Ishikawa (cell line): ENCODE measurements at regions not wholly inside any gene's neighbourhood (a gene's known extent, or its start where the extent isn't known, plus 50 kb on each side); places are given as distances from the start of the nearest gene placed in this dataset.

Source experiments
- CEBPB ChIP-seq: IDR thresholded peaks from 2 replicates; pipeline ENCODE4 v1.6.1; 2012
- CREB1 ChIP-seq: IDR thresholded peaks from 2 replicates; pipeline ENCODE4 v1.6.1; 2012; ENCODE audit warnings: low read depth
- EGR1 ChIP-seq: IDR thresholded peaks from 2 replicates; pipeline ENCODE4 v1.6.1; 2012
- EP300 ChIP-seq: IDR thresholded peaks from 2 replicates; pipeline ENCODE4 v1.6.1; 2012; ENCODE audit warnings: borderline replicate concordance
- FOXM1 ChIP-seq: IDR thresholded peaks from 2 replicates; pipeline ENCODE4 v1.6.1; 2012; ENCODE audit warnings: low read depth, borderline replicate concordance
- NFIC ChIP-seq: IDR thresholded peaks from 2 replicates; pipeline ENCODE4 v1.6.1; 2012
- RAD21 ChIP-seq: IDR thresholded peaks from 2 replicates; pipeline ENCODE4 v1.6.1; 2012; ENCODE audit warnings: low read depth
- REST ChIP-seq: IDR thresholded peaks from 2 replicates; pipeline ENCODE4 v1.6.1; 2012; ENCODE audit warnings: low read depth, mild to moderate bottlenecking
- TAF1 ChIP-seq: IDR thresholded peaks from 2 replicates; pipeline ENCODE4 v1.6.1; 2012; ENCODE audit warnings: low read depth, mild to moderate bottlenecking
- TCF12 ChIP-seq: IDR thresholded peaks from 2 replicates; pipeline ENCODE4 v1.6.1; 2012; ENCODE audit warnings: low read depth
- TEAD4 ChIP-seq: IDR thresholded peaks from 2 replicates; pipeline ENCODE4 v1.6.1; 2012
- YY1 ChIP-seq: IDR thresholded peaks from 2 replicates; pipeline ENCODE4 v1.6.1; 2012; ENCODE audit warnings: low read depth
- ZBTB7A ChIP-seq: IDR thresholded peaks from 2 replicates; pipeline ENCODE4 v1.6.1; 2012; ENCODE audit warnings: low read depth
- TF ChIP-seq, protein P1 (sequence below): IDR thresholded peaks from 2 replicates; pipeline ENCODE4 v1.6.1; 2012
- TF ChIP-seq, protein P2 (sequence below): IDR thresholded peaks from 2 replicates; pipeline ENCODE4 v1.6.1; 2012

GRCh38 chr18:73366713-73367112, 498.9 kb upstream of the NETO1 start:
- TF ChIP-seq CEBPB (no peak), NFIC (no peak), TAF1 (no peak), ZBTB7A (no peak), YY1 (no peak), CREB1 (no peak), EP300 (no peak), FOXM1 (no peak), EGR1 (no peak), REST (no peak), TCF12 (no peak), TEAD4 (no peak), RAD21 (no peak)
- TF ChIP-seq, protein P1, sequence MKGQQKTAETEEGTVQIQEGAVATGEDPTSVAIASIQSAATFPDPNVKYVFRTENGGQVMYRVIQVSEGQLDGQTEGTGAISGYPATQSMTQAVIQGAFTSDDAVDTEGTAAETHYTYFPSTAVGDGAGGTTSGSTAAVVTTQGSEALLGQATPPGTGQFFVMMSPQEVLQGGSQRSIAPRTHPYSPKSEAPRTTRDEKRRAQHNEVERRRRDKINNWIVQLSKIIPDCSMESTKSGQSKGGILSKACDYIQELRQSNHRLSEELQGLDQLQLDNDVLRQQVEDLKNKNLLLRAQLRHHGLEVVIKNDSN, result no peak
- TF ChIP-seq, protein P2, sequence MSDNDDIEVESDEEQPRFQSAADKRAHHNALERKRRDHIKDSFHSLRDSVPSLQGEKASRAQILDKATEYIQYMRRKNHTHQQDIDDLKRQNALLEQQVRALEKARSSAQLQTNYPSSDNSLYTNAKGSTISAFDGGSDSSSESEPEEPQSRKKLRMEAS, result no peak

- TF ChIP-seq TEAD4 (no peak), EGR1 (no peak), TCF12 (no peak), YY1 (no peak), CREB1 (no peak)
- TF ChIP-seq, protein P2, result no peak
- TF ChIP-seq, protein P1, result no peak
Observed at GRCh38 chr18:73365018-73365417, 497.2 kb upstream of the NETO1 start.

DNA sequence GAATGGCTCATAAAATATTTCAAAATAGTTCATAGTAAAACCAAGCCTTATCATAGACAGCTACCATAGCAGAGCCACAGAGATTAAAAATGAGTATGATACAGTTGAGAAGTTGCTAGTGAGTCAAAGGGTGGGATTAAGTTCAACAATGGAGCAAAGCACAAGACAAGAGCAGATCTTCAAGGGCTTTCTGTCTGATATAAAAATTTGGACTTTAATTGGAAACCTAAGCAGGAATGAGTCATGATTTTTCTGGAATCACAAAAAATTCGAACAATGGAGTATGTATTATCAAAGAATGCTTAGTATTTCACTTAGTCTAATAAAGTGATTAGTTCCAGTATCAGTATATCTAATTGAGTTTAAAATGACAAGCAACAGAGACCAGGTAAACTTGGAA, 487.3 kb upstream of the NETO1 start:
- no peak for TF ChIP-seq EP300

- TF ChIP-seq TCF12 (no peak), ZBTB7A (no peak), YY1 (no peak), TAF1 (no peak), NFIC (no peak), FOXM1 (no peak), RAD21 (no peak), TEAD4 (no peak), EP300 (no peak), CREB1 (no peak), EGR1 (no peak), REST (no peak), CEBPB (no peak)
- TF ChIP-seq, protein P2, result no peak
- TF ChIP-seq, protein P1, result no peak
Observed at GRCh38 chr18:73352546-73352945, 484.8 kb upstream of the NETO1 start.

DNA sequence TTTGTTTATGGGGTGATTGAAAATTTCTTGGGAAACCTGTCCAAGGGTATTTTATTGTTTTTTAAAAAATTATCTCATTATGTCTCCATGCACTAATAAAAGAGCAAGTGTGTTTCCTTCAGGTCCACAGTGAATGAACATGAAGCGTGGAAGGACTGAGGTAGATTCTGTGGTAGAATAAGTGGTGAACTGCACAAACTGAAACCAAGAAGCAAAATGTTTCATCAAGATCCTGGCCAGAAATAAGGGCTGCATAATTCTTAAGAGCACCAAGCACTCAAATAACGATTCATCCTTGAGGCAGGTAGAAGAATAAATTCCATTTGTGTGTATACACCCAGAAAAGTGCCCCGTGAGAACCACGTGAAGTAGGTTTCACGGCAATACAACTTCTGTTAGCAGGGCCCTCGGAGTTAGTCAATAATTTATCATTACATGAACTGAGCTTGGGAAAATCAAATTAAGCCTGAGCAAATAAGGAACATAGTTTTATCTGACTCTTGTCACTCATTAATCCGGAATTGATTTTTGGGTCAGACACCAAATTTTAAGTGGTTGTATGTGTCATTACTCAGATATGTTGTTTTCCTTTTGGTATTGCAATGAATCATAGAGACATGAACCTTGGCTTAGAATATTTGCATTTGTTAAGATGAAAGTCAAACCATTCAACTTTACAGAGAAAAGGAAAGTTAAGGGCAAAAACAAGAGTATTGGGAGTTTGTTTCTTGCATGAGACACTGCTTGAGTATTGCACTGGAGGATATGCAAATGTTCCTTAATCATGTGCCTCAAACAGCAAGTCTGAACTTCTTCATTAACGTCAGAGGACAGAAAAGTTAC, 472.6 kb upstream of the NETO1 start:
- TF ChIP-seq ZBTB7A, result no peak

DNA sequence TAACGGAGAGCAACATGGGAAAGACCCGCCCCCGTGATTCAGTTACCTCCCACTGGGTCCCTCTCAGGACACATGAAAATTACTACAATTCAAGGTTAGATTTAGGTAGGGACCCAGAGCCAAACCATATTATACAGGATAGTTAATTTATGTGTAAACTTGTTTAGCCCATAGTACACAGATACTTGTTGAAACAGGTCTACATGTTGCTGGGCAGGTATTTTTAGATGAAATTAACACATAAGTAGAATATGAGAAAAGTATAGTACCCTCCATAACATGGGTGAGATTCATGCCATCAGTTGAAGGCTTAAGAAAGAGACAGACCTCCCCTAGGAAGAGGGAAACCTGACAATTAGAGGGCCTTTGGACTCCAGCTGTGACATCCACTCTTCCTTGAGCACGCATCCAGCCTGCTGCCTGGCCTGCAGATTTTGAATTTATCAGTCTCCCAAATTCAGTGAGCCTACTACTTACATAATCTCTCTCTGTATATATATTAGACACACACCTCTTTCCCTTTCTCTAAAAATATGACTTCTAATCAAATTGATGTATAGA, 463.5 kb upstream of the NETO1 start:
- no peak for TF ChIP-seq TCF12
